OCI-LY1 (cell line): ENCODE measurements at regions not wholly inside any gene's neighbourhood (a gene's known extent, or its start where the extent isn't known, plus 50 kb on each side); places are given as distances from the start of the nearest gene placed in this dataset.

Experiments
- CTCF ChIP-seq: fragments of 200-600 bp; sonication (generic), shearing (Covaris generic); IDR thresholded peaks from 2 replicates; pipeline ENCODE4 v1.5.1; 2017; ENCODE audit warnings: mild to moderate bottlenecking, antibody characterized with exemption, low read length, moderate library complexity, mixed read lengths
- EZH2 ChIP-seq: fragments of 200-600 bp; sonication (generic), shearing (Covaris generic); IDR thresholded peaks from 2 replicates; pipeline ENCODE4 v1.8.0; 2017; ENCODE audit warnings: borderline replicate concordance, mixed run types, mild to moderate bottlenecking, antibody characterized with exemption, low read length, moderate library complexity, mixed read lengths

DNA sequence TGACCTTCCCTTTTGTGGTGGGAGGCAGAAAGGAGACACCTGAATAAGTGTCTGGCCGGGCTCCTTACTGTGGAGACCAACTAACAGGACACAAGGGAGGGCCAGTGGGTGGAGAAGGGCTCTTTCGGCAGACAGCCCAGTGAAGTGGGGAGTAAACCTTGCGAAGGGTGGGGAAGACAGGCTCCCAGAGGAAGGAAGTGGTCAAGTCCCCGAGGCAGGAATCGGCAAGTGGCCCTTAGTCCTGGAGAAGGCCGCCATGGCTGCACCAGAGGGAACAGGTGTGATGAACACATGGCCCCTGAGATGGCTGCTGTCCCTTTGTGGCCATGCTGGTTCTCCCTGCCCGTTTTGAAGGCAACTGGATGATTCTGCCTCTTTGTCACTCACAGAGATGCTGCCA, 187.2 kb upstream of the IGFBP3 start:
- no peak for TF ChIP-seq CTCF
- TF ChIP-seq EZH2, result no peak
